ENCODE measurements at regions not wholly inside any gene's neighbourhood (a gene's known extent, or its start where the extent isn't known, plus 50 kb on each side); places are given as distances from the start of the nearest gene placed in this dataset.

GRCh38 chr5:164545507-164545906, 1040.1 kb downstream of the MAT2B start:
- Histone ChIP-seq H3K36me3 (ENCODE audit: control insufficient read depth in 2 of 2, insufficient read depth in 2 of 2, low read length in 2 of 2) (no peaks in the 10 kb centered on the region), H3K4me1 (ENCODE audit: control insufficient read depth in 2 of 2, insufficient read depth in 2 of 2, low read length in 2 of 2) (no peaks in the 10 kb centered on the region), H3K4me3 (ENCODE audit: low read length in 2 of 2) (no peak overlapping the region), H3K27ac (ENCODE audit: low read depth in 2 of 2, low read length in 2 of 2) (no peak overlapping the region), H3K9me3 (ENCODE audit: control insufficient read depth in 2 of 2, low read length in 2 of 2) (no peaks in the 10 kb centered on the region), H3K9ac (ENCODE audit: low read depth in 1 of 2, low read length in 2 of 2) (no peak overlapping the region), H3K27me3 (ENCODE audit: control insufficient read depth in 2 of 2, insufficient read depth in 2 of 2, low read length in 2 of 2) (no peaks in the 10 kb centered on the region)

- H3K9ac ChIP-seq (ENCODE audit: low read depth in 1 of 2, low read length in 2 of 2) = no peak overlapping the region
- no peaks in the 10 kb centered on the region for H3K36me3 ChIP-seq (ENCODE audit: control insufficient read depth in 2 of 2, insufficient read depth in 2 of 2, low read length in 2 of 2)
- no peak overlapping the region for H3K4me3 ChIP-seq (ENCODE audit: low read length in 2 of 2)
- H3K4me1 ChIP-seq (ENCODE audit: control insufficient read depth in 2 of 2, insufficient read depth in 2 of 2, low read length in 2 of 2) = no peaks in the 10 kb centered on the region
- H3K9me3 ChIP-seq (ENCODE audit: control insufficient read depth in 2 of 2, low read length in 2 of 2) = no peaks in the 10 kb centered on the region
- no peaks in the 10 kb centered on the region for H3K27me3 ChIP-seq (ENCODE audit: control insufficient read depth in 2 of 2, insufficient read depth in 2 of 2, low read length in 2 of 2)
- H3K27ac ChIP-seq (ENCODE audit: low read depth in 2 of 2, low read length in 2 of 2) = no peak overlapping the region
These were observed 1048.4 kb downstream of the MAT2B start for GRCh38 chr5:164553851-164554250.

DNA sequence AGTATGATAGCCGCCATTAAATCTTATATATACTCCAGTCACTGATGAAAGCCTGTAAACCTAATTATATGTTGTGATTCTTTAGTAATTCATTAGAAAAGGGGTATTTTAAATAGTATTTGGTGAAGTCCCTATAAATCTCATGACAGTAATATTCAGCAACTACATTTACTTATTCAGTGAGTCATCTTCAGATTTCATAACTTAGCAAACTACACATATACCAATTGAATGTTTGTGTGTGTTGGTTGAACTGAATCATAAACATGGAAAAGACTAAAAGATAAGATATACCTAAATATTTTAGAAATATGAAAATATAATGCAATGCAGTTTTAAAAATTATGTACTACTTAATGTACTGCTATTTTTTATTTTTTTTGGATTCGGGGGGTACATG, 1050.4 kb downstream of the MAT2B start:
- H3K9ac ChIP-seq (ENCODE audit: low read depth in 1 of 2, low read length in 2 of 2) = no peak overlapping the region
- no peaks in the 10 kb centered on the region for H3K27me3 ChIP-seq (ENCODE audit: control insufficient read depth in 2 of 2, insufficient read depth in 2 of 2, low read length in 2 of 2)
- H3K36me3 ChIP-seq (ENCODE audit: control insufficient read depth in 2 of 2, insufficient read depth in 2 of 2, low read length in 2 of 2) = no peaks in the 10 kb centered on the region
- H3K4me3 ChIP-seq (ENCODE audit: low read length in 2 of 2) = no peak overlapping the region
- no peak overlapping the region for H3K27ac ChIP-seq (ENCODE audit: low read depth in 2 of 2, low read length in 2 of 2)
- no peaks in the 10 kb centered on the region for H3K4me1 ChIP-seq (ENCODE audit: control insufficient read depth in 2 of 2, insufficient read depth in 2 of 2, low read length in 2 of 2)
- H3K9me3 ChIP-seq (ENCODE audit: control insufficient read depth in 2 of 2, low read length in 2 of 2) = no peaks in the 10 kb centered on the region

DNA sequence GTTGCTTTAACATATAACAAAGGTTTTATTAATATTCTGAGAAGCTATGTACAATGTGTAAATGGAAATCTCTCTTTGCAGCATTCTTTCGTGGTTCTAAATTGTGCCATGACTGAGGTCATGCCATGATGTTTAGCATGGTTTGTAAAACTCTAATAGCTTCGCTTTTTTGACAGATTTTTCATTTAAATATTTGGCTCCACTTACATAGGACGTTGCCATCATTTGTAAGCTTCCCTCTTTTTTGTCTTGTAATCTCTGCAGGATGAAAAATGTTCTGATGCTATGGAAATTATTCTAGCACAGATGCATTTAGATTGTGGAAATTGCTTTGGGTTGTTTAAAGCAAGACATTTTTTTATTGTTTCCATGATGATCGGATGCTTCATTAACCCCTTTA, 1054.8 kb downstream of the MAT2B start:
- Histone ChIP-seq H3K9me3 (ENCODE audit: control insufficient read depth in 2 of 2, low read length in 2 of 2) (no peaks in the 10 kb centered on the region), H3K9ac (ENCODE audit: low read depth in 1 of 2, low read length in 2 of 2) (no peak overlapping the region), H3K4me3 (ENCODE audit: low read length in 2 of 2) (no peak overlapping the region), H3K27ac (ENCODE audit: low read depth in 2 of 2, low read length in 2 of 2) (no peak overlapping the region), H3K4me1 (ENCODE audit: control insufficient read depth in 2 of 2, insufficient read depth in 2 of 2, low read length in 2 of 2) (no peaks in the 10 kb centered on the region), H3K27me3 (ENCODE audit: control insufficient read depth in 2 of 2, insufficient read depth in 2 of 2, low read length in 2 of 2) (no peaks in the 10 kb centered on the region), H3K36me3 (ENCODE audit: control insufficient read depth in 2 of 2, insufficient read depth in 2 of 2, low read length in 2 of 2) (no peaks in the 10 kb centered on the region)

DNA sequence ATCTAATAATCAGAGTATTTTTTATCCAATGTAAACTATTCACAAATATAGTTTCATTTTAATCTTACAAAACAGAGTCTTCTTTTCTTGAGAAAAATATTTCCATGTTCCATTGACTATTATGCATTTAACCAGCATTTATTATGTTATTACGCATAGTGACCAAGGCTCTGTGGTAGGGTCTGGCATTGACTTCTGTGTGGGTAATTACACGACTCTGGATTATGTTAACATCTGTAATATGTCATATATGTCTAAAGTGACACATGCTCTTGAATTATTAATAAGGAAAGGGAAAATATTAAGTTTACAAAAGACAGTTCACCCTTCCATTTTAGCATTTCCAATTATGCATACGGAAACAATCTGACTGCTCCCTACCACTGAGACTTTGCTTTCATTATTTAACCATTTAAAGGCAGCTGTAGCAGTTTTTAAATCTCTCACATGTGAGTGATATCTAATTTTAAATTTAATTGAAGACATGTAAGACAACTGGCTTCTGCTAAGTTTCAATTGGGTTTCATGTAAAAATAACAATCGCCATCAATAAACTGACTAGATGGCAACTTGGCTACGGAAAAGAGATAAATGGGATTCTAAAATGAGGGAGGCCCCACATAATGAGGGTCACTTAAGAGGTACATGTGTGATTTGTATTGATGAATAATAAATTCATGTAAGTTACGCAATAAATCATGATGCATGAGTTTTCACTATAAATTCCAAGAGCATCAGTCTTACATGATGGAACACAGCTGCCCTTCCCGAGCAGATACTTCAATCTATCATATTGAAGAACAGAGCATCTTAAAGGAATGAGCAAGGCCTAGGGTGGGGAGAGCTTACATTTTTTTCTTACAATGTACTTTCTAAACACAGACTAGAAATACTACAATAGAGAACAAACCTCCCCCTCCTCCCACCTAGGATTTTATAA, 1056.8 kb downstream of the MAT2B start:
- Histone ChIP-seq H3K4me3 (ENCODE audit: low read length in 2 of 2) (no peak overlapping the region), H3K27me3 (ENCODE audit: control insufficient read depth in 2 of 2, insufficient read depth in 2 of 2, low read length in 2 of 2) (no peaks in the 10 kb centered on the region), H3K27ac (ENCODE audit: low read depth in 2 of 2, low read length in 2 of 2) (no peak overlapping the region)

GRCh38 chr5:164563370-164563769, 1058.0 kb downstream of the MAT2B start:
- Histone ChIP-seq H3K27ac (ENCODE audit: low read depth in 2 of 2, low read length in 2 of 2) (no peak overlapping the region), H3K27me3 (ENCODE audit: control insufficient read depth in 2 of 2, insufficient read depth in 2 of 2, low read length in 2 of 2) (no peaks in the 10 kb centered on the region), H3K36me3 (ENCODE audit: control insufficient read depth in 2 of 2, insufficient read depth in 2 of 2, low read length in 2 of 2) (no peaks in the 10 kb centered on the region), H3K9ac (ENCODE audit: low read depth in 1 of 2, low read length in 2 of 2) (no peak overlapping the region), H3K9me3 (ENCODE audit: control insufficient read depth in 2 of 2, low read length in 2 of 2) (no peaks in the 10 kb centered on the region), H3K4me3 (ENCODE audit: low read length in 2 of 2) (no peak overlapping the region), H3K4me1 (ENCODE audit: control insufficient read depth in 2 of 2, insufficient read depth in 2 of 2, low read length in 2 of 2) (no peaks in the 10 kb centered on the region)

More for the DNA sequence above, 1056.8 kb downstream of the MAT2B start:
- no peaks in the 10 kb centered on the region for H3K36me3 ChIP-seq (ENCODE audit: control insufficient read depth in 2 of 2, insufficient read depth in 2 of 2, low read length in 2 of 2)
- no peak overlapping the region for H3K9ac ChIP-seq (ENCODE audit: low read depth in 1 of 2, low read length in 2 of 2)
- H3K9me3 ChIP-seq (ENCODE audit: control insufficient read depth in 2 of 2, low read length in 2 of 2) = no peaks in the 10 kb centered on the region
- no peaks in the 10 kb centered on the region for H3K4me1 ChIP-seq (ENCODE audit: control insufficient read depth in 2 of 2, insufficient read depth in 2 of 2, low read length in 2 of 2)

DNA sequence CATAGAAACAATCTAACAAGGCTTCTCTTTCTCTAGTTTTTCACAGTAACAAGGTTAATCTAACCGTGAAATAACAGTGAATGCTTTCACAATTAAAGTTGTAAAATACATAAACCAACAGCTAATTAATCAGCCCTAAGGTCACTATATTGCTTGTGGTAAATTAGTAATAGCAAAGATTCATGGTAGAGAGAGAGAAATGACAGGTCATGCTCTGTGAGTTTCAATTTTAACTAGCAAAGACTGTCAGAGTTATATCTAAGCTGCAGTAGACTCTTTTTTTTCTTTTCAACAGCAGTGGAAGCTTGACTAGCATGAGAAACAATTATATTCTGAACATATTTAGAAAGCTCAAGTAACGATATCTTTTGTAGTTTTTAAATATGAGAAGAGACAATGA, 1068.0 kb downstream of the MAT2B start:
- Histone ChIP-seq H3K4me1 (ENCODE audit: control insufficient read depth in 2 of 2, insufficient read depth in 2 of 2, low read length in 2 of 2) (no peaks in the 10 kb centered on the region), H3K9me3 (ENCODE audit: control insufficient read depth in 2 of 2, low read length in 2 of 2) (peaks cover 0 to 2% of the 10 kb centered on the region in 2 donors), H3K4me3 (ENCODE audit: low read length in 2 of 2) (no peak overlapping the region), H3K36me3 (ENCODE audit: control insufficient read depth in 2 of 2, insufficient read depth in 2 of 2, low read length in 2 of 2) (no peaks in the 10 kb centered on the region), H3K27me3 (ENCODE audit: control insufficient read depth in 2 of 2, insufficient read depth in 2 of 2, low read length in 2 of 2) (no peaks in the 10 kb centered on the region), H3K27ac (ENCODE audit: low read depth in 2 of 2, low read length in 2 of 2) (no peak overlapping the region), H3K9ac (ENCODE audit: low read depth in 1 of 2, low read length in 2 of 2) (no peak overlapping the region)

DNA sequence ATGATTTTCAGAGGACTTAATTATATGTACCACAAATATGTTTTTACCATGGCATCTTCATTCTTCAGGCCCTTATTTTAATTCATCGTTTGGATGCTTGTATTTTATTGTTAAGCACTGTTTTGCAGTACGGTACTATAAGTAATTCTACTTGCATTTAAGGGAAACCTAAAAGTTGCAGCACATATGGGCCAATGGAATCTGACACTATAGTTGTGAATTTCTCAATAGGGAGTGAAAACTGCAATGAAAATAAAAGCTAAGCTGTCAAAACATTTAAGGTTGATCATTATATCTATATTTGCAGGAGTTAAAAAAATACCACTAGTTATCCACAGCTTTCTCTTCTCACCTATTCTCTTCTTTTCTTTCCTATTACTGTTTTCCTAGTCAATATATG, 1071.8 kb downstream of the MAT2B start:
- Histone ChIP-seq H3K9ac (ENCODE audit: low read depth in 1 of 2, low read length in 2 of 2) (no peak overlapping the region), H3K36me3 (ENCODE audit: control insufficient read depth in 2 of 2, insufficient read depth in 2 of 2, low read length in 2 of 2) (no peaks in the 10 kb centered on the region), H3K27ac (ENCODE audit: low read depth in 2 of 2, low read length in 2 of 2) (no peak overlapping the region), H3K9me3 (ENCODE audit: control insufficient read depth in 2 of 2, low read length in 2 of 2) (no peaks in the 10 kb centered on the region), H3K4me1 (ENCODE audit: control insufficient read depth in 2 of 2, insufficient read depth in 2 of 2, low read length in 2 of 2) (no peaks in the 10 kb centered on the region), H3K27me3 (ENCODE audit: control insufficient read depth in 2 of 2, insufficient read depth in 2 of 2, low read length in 2 of 2) (no peaks in the 10 kb centered on the region), H3K4me3 (ENCODE audit: low read length in 2 of 2) (no peak overlapping the region)

- H3K27me3 ChIP-seq (ENCODE audit: control insufficient read depth in 2 of 2, insufficient read depth in 2 of 2, low read length in 2 of 2) = no peaks in the 10 kb centered on the region
- no peaks in the 10 kb centered on the region for H3K4me1 ChIP-seq (ENCODE audit: control insufficient read depth in 2 of 2, insufficient read depth in 2 of 2, low read length in 2 of 2)
- no peak overlapping the region for H3K27ac ChIP-seq (ENCODE audit: low read depth in 2 of 2, low read length in 2 of 2)
- H3K4me3 ChIP-seq (ENCODE audit: low read length in 2 of 2) = no peak overlapping the region
- H3K9me3 ChIP-seq (ENCODE audit: control insufficient read depth in 2 of 2, low read length in 2 of 2) = no peaks in the 10 kb centered on the region
- no peaks in the 10 kb centered on the region for H3K36me3 ChIP-seq (ENCODE audit: control insufficient read depth in 2 of 2, insufficient read depth in 2 of 2, low read length in 2 of 2)
- no peak overlapping the region for H3K9ac ChIP-seq (ENCODE audit: low read depth in 1 of 2, low read length in 2 of 2)
These were observed 1072.3 kb downstream of the MAT2B start for GRCh38 chr5:164577742-164578141.

GRCh38 chr5:164578401-164578800, 1073.0 kb downstream of the MAT2B start:
- Histone ChIP-seq H3K9me3 (ENCODE audit: control insufficient read depth in 2 of 2, low read length in 2 of 2) (no peaks in the 10 kb centered on the region), H3K36me3 (ENCODE audit: control insufficient read depth in 2 of 2, insufficient read depth in 2 of 2, low read length in 2 of 2) (no peaks in the 10 kb centered on the region), H3K27ac (ENCODE audit: low read depth in 2 of 2, low read length in 2 of 2) (no peak overlapping the region), H3K27me3 (ENCODE audit: control insufficient read depth in 2 of 2, insufficient read depth in 2 of 2, low read length in 2 of 2) (no peaks in the 10 kb centered on the region), H3K4me1 (ENCODE audit: control insufficient read depth in 2 of 2, insufficient read depth in 2 of 2, low read length in 2 of 2) (no peaks in the 10 kb centered on the region), H3K9ac (ENCODE audit: low read depth in 1 of 2, low read length in 2 of 2) (no peak overlapping the region), H3K4me3 (ENCODE audit: low read length in 2 of 2) (no peak overlapping the region)

Measured in mucosa of rectum (tissue), 2 donors.